Endodermal cell (in vitro differentiated cells): ENCODE measurements at regions not wholly inside any gene's neighbourhood (a gene's known extent, or its start where the extent isn't known, plus 50 kb on each side); places are given as distances from the start of the nearest gene placed in this dataset.

Source experiments
- DNase-seq: peaks from one replicate; pipeline ENCODE4 v3.0.0-alpha.2; 2017
- H3K27ac ChIP-seq: 2 replicates; pipeline ENCODE4 v1.5.1; 2013; ENCODE audit warnings: mild to moderate bottlenecking, low read depth, low read length, moderate library complexity
- H3K27me3 ChIP-seq: 2 replicates; pipeline ENCODE4 v1.6.1; 2013; ENCODE audit warnings: mild to moderate bottlenecking, low read length, moderate library complexity; ENCODE audit not compliant: insufficient read depth, control insufficient read depth, poor library complexity, severe bottlenecking
- H3K36me3 ChIP-seq: 2 replicates; pipeline ENCODE4 v1.7.0; 2013; ENCODE audit warnings: mild to moderate bottlenecking, low read length, moderate library complexity; ENCODE audit not compliant: control insufficient read depth, insufficient read depth
- H3K4me1 ChIP-seq: one replicate; pipeline ENCODE4 v1.7.0; 2013; ENCODE audit warnings: low read length; ENCODE audit not compliant: control insufficient read depth, insufficient read depth
- H3K4me3 ChIP-seq: 2 replicates; pipeline ENCODE4 v1.5.1; 2013; ENCODE audit warnings: mild to moderate bottlenecking, low read length, moderate library complexity
- H3K9ac ChIP-seq: 2 replicates; pipeline ENCODE4 v1.6.1; 2013; ENCODE audit warnings: mild to moderate bottlenecking, low read length, moderate library complexity; ENCODE audit not compliant: poor library complexity, severe bottlenecking; ENCODE audit errors: extremely low read depth
- H3K9me3 ChIP-seq: 2 replicates; pipeline ENCODE4 v1.6.1; 2013; ENCODE audit warnings: mild to moderate bottlenecking, low read length, moderate library complexity; ENCODE audit not compliant: control insufficient read depth
- H3K27ac Mint-ChIP-seq: 2 replicates; pipeline ENCODE4 v1.8.0; 2020; ENCODE audit warnings: mixed read lengths
- H3K27me3 Mint-ChIP-seq: 2 replicates; pipeline ENCODE4 v1.8.0; 2021; ENCODE audit warnings: mild to moderate bottlenecking, mixed read lengths; ENCODE audit not compliant: insufficient read depth
- H3K36me3 Mint-ChIP-seq: 2 replicates; pipeline ENCODE4 v1.8.0; 2020; ENCODE audit warnings: low read depth, mixed read lengths
- H3K4me1 Mint-ChIP-seq: 2 replicates; pipeline ENCODE4 v1.8.0; 2020; ENCODE audit warnings: mixed read lengths
- H3K4me3 Mint-ChIP-seq: 2 replicates; pipeline ENCODE4 v1.8.0; 2020; ENCODE audit warnings: mild to moderate bottlenecking, moderate library complexity, mixed read lengths
- H3K9me3 Mint-ChIP-seq: 2 replicates; pipeline ENCODE4 v1.8.0; 2020; ENCODE audit warnings: mild to moderate bottlenecking, mixed read lengths
- WGBS, 2 experiments: methylation state at CpG; one replicate each; pipeline versions ENCODE4 v1.1.5 to v1.1.7; 2013; ENCODE audit warnings: missing lambda C conversion rate in 2 of 2, mixed read lengths in 1 of 2; ENCODE audit not compliant: insufficient coverage in 1 of 2, insufficient read length in 1 of 2; 5-methylcytosine and 5-hydroxymethylcytosine counted together
- TF ChIP-seq, protein P1 (sequence below): fragments of 200-600 bp; sonication (generic); conservative IDR thresholded peaks from 2 replicates; pipeline ENCODE4 v1.5.0; 2021; ENCODE audit warnings: antibody characterized with exemption, mild to moderate bottlenecking

DNA sequence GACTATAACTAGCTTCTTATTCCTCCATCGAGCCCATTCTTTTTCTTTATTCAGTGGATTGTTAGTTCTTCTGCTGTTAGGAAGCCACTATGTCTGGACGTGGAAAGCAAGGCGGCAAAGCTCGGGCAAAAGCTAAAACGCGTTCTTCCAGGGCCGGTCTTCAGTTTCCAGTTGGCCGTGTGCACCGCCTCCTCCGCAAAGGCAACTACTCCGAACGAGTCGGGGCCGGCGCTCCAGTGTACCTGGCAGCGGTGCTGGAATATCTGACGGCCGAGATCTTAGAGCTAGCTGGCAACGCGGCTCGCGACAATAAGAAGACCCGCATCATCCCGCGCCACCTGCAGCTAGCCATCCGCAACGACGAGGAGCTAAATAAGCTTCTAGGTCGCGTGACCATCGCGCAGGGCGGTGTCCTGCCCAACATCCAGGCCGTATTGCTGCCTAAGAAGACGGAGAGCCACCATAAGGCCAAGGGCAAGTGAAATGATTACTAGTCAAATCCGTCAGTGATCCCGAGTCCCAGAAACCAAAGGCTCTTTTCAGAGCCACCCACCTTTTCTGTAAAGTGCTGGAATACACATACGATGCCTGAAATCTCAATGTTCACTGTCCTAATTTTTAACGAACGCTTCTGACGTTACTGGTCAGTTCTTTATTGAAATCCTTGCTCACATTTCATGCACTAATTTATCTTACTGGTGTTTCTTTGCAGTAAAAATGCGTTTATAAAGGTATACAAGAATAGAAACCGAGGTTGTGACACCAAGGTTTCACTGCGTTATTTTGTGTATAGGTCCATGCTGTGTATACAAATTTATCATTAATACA is 129.9 kb downstream of the HFE start:
- TF ChIP-seq, protein P1, sequence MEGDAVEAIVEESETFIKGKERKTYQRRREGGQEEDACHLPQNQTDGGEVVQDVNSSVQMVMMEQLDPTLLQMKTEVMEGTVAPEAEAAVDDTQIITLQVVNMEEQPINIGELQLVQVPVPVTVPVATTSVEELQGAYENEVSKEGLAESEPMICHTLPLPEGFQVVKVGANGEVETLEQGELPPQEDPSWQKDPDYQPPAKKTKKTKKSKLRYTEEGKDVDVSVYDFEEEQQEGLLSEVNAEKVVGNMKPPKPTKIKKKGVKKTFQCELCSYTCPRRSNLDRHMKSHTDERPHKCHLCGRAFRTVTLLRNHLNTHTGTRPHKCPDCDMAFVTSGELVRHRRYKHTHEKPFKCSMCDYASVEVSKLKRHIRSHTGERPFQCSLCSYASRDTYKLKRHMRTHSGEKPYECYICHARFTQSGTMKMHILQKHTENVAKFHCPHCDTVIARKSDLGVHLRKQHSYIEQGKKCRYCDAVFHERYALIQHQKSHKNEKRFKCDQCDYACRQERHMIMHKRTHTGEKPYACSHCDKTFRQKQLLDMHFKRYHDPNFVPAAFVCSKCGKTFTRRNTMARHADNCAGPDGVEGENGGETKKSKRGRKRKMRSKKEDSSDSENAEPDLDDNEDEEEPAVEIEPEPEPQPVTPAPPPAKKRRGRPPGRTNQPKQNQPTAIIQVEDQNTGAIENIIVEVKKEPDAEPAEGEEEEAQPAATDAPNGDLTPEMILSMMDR: peak; percentile 63
- H3K4me1 Mint-ChIP-seq: peaks cover 19% of the 10 kb centered on the region
- no peaks in the 10 kb centered on the region for H3K36me3 ChIP-seq
- 2 to 15% methylated on average over 31 to 44 of the region's 44 CpGs for WGBS, 2 experiments
- H3K27me3 ChIP-seq: no peaks in the 10 kb centered on the region
- H3K9ac ChIP-seq: peak overlapping the region; percentile 85
- no peaks in the 10 kb centered on the region for H3K4me1 ChIP-seq
- H3K36me3 Mint-ChIP-seq: no peaks in the 10 kb centered on the region
- no peaks in the 10 kb centered on the region for H3K9me3 ChIP-seq
- H3K27ac Mint-ChIP-seq: no peak overlapping the region
- H3K9me3 Mint-ChIP-seq: no peaks in the 10 kb centered on the region
- peak overlapping the region; percentile 97 for H3K27ac ChIP-seq
- no peak overlapping the region for H3K4me3 Mint-ChIP-seq
- no peaks in the 10 kb centered on the region for H3K27me3 Mint-ChIP-seq
- H3K4me3 ChIP-seq: peak overlapping the region; percentile 88
- peak; percentile 94 for DNase-seq

DNA sequence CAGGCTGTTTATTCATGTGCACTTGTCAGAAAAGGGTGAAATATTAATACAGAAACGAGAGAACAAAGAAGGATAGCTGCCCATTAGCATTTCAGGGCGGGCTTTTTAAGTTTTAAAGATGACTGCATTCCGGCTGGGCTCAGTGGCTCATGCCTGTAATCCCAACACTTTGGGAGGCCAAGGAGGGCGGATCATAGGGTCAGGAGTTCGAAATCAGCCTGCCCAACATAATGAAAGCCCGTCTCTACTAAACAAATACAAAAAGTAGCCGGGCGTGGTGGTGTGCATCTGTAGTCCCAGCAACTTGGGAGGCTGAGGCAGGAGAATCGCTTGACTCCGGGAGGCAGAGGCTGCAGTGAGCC is 130.5 kb downstream of the HFE start:
- H3K27ac Mint-ChIP-seq: no peak overlapping the region
- no peak overlapping the region for H3K4me3 Mint-ChIP-seq
- H3K36me3 ChIP-seq: no peaks in the 10 kb centered on the region
- peak overlapping the region; percentile 85 for H3K9ac ChIP-seq
- no peaks in the 10 kb centered on the region for H3K27me3 ChIP-seq
- peak overlapping the region; percentile 97 for H3K27ac ChIP-seq
- H3K9me3 Mint-ChIP-seq: no peaks in the 10 kb centered on the region
- H3K4me1 Mint-ChIP-seq: peaks cover 19% of the 10 kb centered on the region
- peak; percentile 87 for DNase-seq
- no peaks in the 10 kb centered on the region for H3K9me3 ChIP-seq
- no peaks in the 10 kb centered on the region for H3K36me3 Mint-ChIP-seq
- 18 to 38% methylated on average over 2 to 10 of the region's 10 CpGs for WGBS, 2 experiments
- H3K4me3 ChIP-seq: peak overlapping the region; percentile 88
- no peaks in the 10 kb centered on the region for H3K27me3 Mint-ChIP-seq
- TF ChIP-seq, protein P1: no peak
- H3K4me1 ChIP-seq: no peaks in the 10 kb centered on the region

DNA sequence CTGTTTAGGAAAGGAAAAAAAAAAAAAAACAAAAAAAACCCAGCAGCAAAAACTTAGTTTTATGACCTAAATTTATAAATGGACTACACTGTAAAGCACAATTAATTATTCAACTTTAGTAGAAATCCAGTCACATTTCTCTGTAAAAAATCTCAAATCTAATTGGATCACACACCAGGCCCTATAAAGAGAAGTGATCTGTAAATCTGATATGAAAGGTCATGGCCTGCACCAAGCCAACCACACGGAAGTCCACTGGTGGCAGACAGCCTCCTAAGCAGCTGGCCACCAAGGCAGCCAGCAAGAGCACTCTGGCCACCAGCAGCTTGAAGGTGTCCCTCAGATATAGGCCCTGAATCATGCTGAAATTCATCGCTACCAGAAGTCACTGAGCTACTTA is 131.6 kb downstream of the HFE start:
- WGBS, 2 experiments: 83 to 100% methylated on average over 2 of the region's 2 CpGs
- peaks cover 19% of the 10 kb centered on the region for H3K4me1 Mint-ChIP-seq
- Histone ChIP-seq H3K36me3 (no peaks in the 10 kb centered on the region), H3K9ac (no peak overlapping the region), H3K9me3 (no peaks in the 10 kb centered on the region), H3K27ac (no peak overlapping the region), H3K4me1 (no peaks in the 10 kb centered on the region), H3K27me3 (no peaks in the 10 kb centered on the region), H3K4me3 (no peak overlapping the region)
- peak; percentile 62 for DNase-seq
- H3K9me3 Mint-ChIP-seq: no peaks in the 10 kb centered on the region
- no peak overlapping the region for H3K4me3 Mint-ChIP-seq
- H3K27me3 Mint-ChIP-seq: no peaks in the 10 kb centered on the region
- TF ChIP-seq, protein P1: no peak
- no peak overlapping the region for H3K27ac Mint-ChIP-seq
- H3K36me3 Mint-ChIP-seq: no peaks in the 10 kb centered on the region
